HCT116 (cell line): ENCODE measurements at regions not wholly inside any gene's neighbourhood (a gene's known extent, or its start where the extent isn't known, plus 50 kb on each side); places are given as distances from the start of the nearest gene placed in this dataset.

Experiments used
- ATAC-seq: fragments of 200-7000 bp; cut with Tn5 transposase; 2 replicates; pipeline ENCODE4 v1.9.1; 2020; ENCODE audit warnings: mild to moderate bottlenecking, moderate library complexity
- BruUV-seq: library from RNA; stranded (reverse); fragments of 400-500 nt; replicated peaks from 2 replicates; lab custom pipeline; 2021; lab: Mats Ljungman, UMichigan
- CTCF ChIA-PET: fragments of 300-600 bp; sonication (Branson Sonifier 250); formaldehyde crosslinking; loops from one replicate; lab custom pipeline; 2021; ENCODE audit warnings: antibody characterized with exemption; lab: Charles Lee
- POLR2A ChIA-PET: fragments of 300-600, 350-600 bp; sonication (Branson Sonifier 250); formaldehyde crosslinking; loops from one replicate; lab custom pipeline; 2021; ENCODE audit warnings: antibody characterized with exemption; lab: Charles Lee
- RAD21 ChIA-PET, 2 experiments: fragments of 300-600 bp; sonication (Branson Sonifier 250); formaldehyde crosslinking; loops; one replicate each; lab custom pipeline; 2023; ENCODE audit warnings: low total read pairs in 2 of 2; ENCODE audit not compliant: uncharacterized antibody in 2 of 2, unreplicated experiment in 2 of 2, low non-redundant PET in 1 of 2; lab: Charles Lee
- DNase-seq: peaks from one replicate; pipeline ENCODE4 v3.0.0-alpha.2; 2010; ENCODE audit warnings: low read depth, low spot score
- H2AFZ ChIP-seq: fragments of 200-600 bp; shearing (Covaris generic), sonication (generic); 2 replicates; pipeline ENCODE4 v1.6.1; 2017; ENCODE audit warnings: low read depth, mixed run types, mixed read lengths, antibody characterized with exemption, low read length; ENCODE audit not compliant: poor library complexity, severe bottlenecking
- H3K27ac ChIP-seq: 2 replicates; pipeline ENCODE4 v1.5.1; 2012; ENCODE audit warnings: low read depth, low read length
- H3K27me3 ChIP-seq: fragments of 200-600 bp; sonication (generic); 2 replicates; pipeline ENCODE4 v1.6.1; 2016; ENCODE audit warnings: mixed run types, low read length, mixed read lengths; ENCODE audit not compliant: insufficient read depth
- H3K36me3 ChIP-seq, 2 experiments: fragments of 200-500 bp in 1 of 2; fragments of 200-600 bp in 1 of 2; sonication (Bioruptor generic) in 1 of 2; sonication (generic) in 1 of 2; 2 replicates each; pipeline versions ENCODE4 v1.5.1 to v1.6.1; 2014 to 2016; ENCODE audit warnings: low read length in 2 of 2, inconsistent platforms in 1 of 2, mixed read lengths in 1 of 2, mixed run types in 1 of 2; ENCODE audit not compliant: insufficient read depth in 2 of 2, control insufficient read depth in 1 of 2
- H3K4me1 ChIP-seq, 2 experiments: fragments of 200-600 bp in 1 of 2; sonication (generic) in 1 of 2; 2 replicates each; pipeline versions ENCODE4 v1.5.1 to v1.6.1; 2012 to 2017; ENCODE audit warnings: low read length in 2 of 2, inconsistent platforms in 1 of 2, mild to moderate bottlenecking in 1 of 2, mixed read lengths in 1 of 2, mixed run types in 1 of 2, moderate library complexity in 1 of 2; ENCODE audit not compliant: insufficient read depth in 2 of 2, control insufficient read depth in 1 of 2
- H3K4me2 ChIP-seq: fragments of 200-600 bp; sonication (generic); 2 replicates; pipeline ENCODE4 v1.6.1; 2017; ENCODE audit warnings: mixed run types, low read length, mixed read lengths
- H3K4me3 ChIP-seq, 2 experiments: fragments of 200-600 bp in 1 of 2; sonication (generic) in 1 of 2; replicated peaks in 1 of 2; 2 replicates each; pipeline ENCODE4 v1.5.1; 2011 to 2016; ENCODE audit warnings: low read length in 2 of 2, control low read depth in 1 of 2, low read depth in 1 of 2, mild to moderate bottlenecking in 1 of 2, mixed read lengths in 1 of 2, mixed run types in 1 of 2
- H3K79me2 ChIP-seq: fragments of 200-600 bp; sonication (generic); 2 replicates; pipeline ENCODE4 v1.6.1; 2017; ENCODE audit warnings: mild to moderate bottlenecking, mixed run types, low read length, moderate library complexity, mixed read lengths; ENCODE audit not compliant: insufficient read depth
- H3K9ac ChIP-seq: fragments of 200-600 bp; sonication (generic); 2 replicates; pipeline ENCODE4 v1.6.1; 2016; ENCODE audit warnings: low read length, mixed read lengths
- H3K9me2 ChIP-seq: fragments of 200-600 bp; sonication (generic), shearing (Covaris generic); 2 replicates; pipeline ENCODE4 v1.6.1; 2017; ENCODE audit warnings: mixed run types, mild to moderate bottlenecking, moderate library complexity; ENCODE audit not compliant: insufficient read depth
- H3K9me3 ChIP-seq, 2 experiments: fragments of 200-500 bp in 1 of 2; fragments of 200-600 bp in 1 of 2; sonication (Bioruptor generic) in 1 of 2; sonication (generic) in 1 of 2; 2 replicates each; pipeline ENCODE4 v1.6.1; 2014 to 2017; ENCODE audit warnings: low read length in 2 of 2, mixed read lengths in 2 of 2, inconsistent platforms in 1 of 2, low read depth in 1 of 2, mild to moderate bottlenecking in 1 of 2, mixed run types in 1 of 2, moderate library complexity in 1 of 2; ENCODE audit not compliant: control insufficient read depth in 1 of 2, insufficient read depth in 1 of 2
- H4K20me1 ChIP-seq: fragments of 200-600 bp; sonication (generic), shearing (Covaris generic); 2 replicates; pipeline ENCODE4 v1.6.1; 2017; ENCODE audit warnings: mixed run types, mild to moderate bottlenecking, moderate library complexity; ENCODE audit not compliant: insufficient read depth
- CBX3 ChIP-seq: IDR thresholded peaks from 2 replicates; pipeline ENCODE4 v1.6.1; 2012; ENCODE audit warnings: low read depth
- CEBPB ChIP-seq: IDR thresholded peaks from 2 replicates; pipeline ENCODE4 v1.6.1; 2012; ENCODE audit warnings: low read depth
- CTCF ChIP-seq, 3 experiments: fragments of 200-600 bp in 1 of 3; sonication (generic) in 1 of 3; IDR thresholded peaks in 2 of 3; conservative IDR thresholded peaks in 1 of 3; 2 replicates each; pipeline ENCODE4 v1.5.1; 2012 to 2017; ENCODE audit warnings: low read depth in 2 of 3, low read length in 2 of 3, antibody characterized with exemption in 1 of 3, borderline replicate concordance in 1 of 3, control low read depth in 1 of 3, mild to moderate bottlenecking in 1 of 3, mixed read lengths in 1 of 3, mixed run types in 1 of 3, moderate library complexity in 1 of 3; ENCODE audit not compliant: insufficient read depth in 1 of 3
- EGR1 ChIP-seq: IDR thresholded peaks from 2 replicates; pipeline ENCODE4 v1.6.1; 2012; ENCODE audit warnings: low read depth
- ELF1 ChIP-seq: IDR thresholded peaks from 2 replicates; pipeline ENCODE4 v1.6.1; 2012; ENCODE audit warnings: low read depth, borderline replicate concordance
- JUND ChIP-seq: IDR thresholded peaks from 2 replicates; pipeline ENCODE4 v1.6.1; 2012
- RAD21 ChIP-seq: IDR thresholded peaks from 2 replicates; pipeline ENCODE4 v1.6.1; 2012; ENCODE audit warnings: low read depth, mild to moderate bottlenecking
- SIN3A ChIP-seq: IDR thresholded peaks from 2 replicates; pipeline ENCODE4 v1.6.1; 2012; ENCODE audit warnings: low read depth
- YY1 ChIP-seq: IDR thresholded peaks from 2 replicates; pipeline ENCODE4 v1.6.1; 2011; ENCODE audit warnings: low read length, low read depth, moderate library complexity, mild to moderate bottlenecking; ENCODE audit not compliant: insufficient replicate concordance; ENCODE audit errors: extremely low read depth
- ZNF274 ChIP-seq: fragments of 200-500 bp; sonication (Bioruptor generic); IDR thresholded peaks from 2 replicates; pipeline ENCODE4 v1.6.1; 2014; ENCODE audit warnings: mild to moderate bottlenecking, low read depth, low read length, inconsistent platforms
- intact Hi-C: fragments of 100-400 bp; cut with micrococcal nuclease; formaldehyde crosslinking; loops from 2 replicates; pipeline ENCODE4 v1.10.0; 2022
- TF ChIP-seq, protein P1 (sequence below): IDR thresholded peaks from 2 replicates; pipeline ENCODE4 v1.6.1; 2011; ENCODE audit warnings: mild to moderate bottlenecking, low read length, moderate library complexity; ENCODE audit not compliant: insufficient replicate concordance; ENCODE audit errors: extremely low read depth
- TF ChIP-seq, protein P2 (sequence below): IDR thresholded peaks from 2 replicates; pipeline ENCODE4 v1.6.1; 2012

GRCh38 chr1:104785575-104786187, 1036.0 kb downstream of the AMY1C start:
- Histone ChIP-seq H3K9ac (no peak overlapping the region), H3K27ac (no peak overlapping the region), H3K36me3 (no peaks in the 10 kb centered on the region), H3K9me2 (no peaks in the 10 kb centered on the region), H2AFZ (no peak overlapping the region), H3K27me3 (no peaks in the 10 kb centered on the region), H3K4me1 (no peaks in the 10 kb centered on the region), H3K4me3 (no peak overlapping the region), H3K4me2 (no peak overlapping the region), H4K20me1 (no peaks in the 10 kb centered on the region), H3K79me2 (no peaks in the 10 kb centered on the region), H3K9me3 (peaks cover 0 to 21% of the 10 kb centered on the region in 2 experiments; a peak in 3 of 4 replicates)
- ChIA-PET CTCF (no interaction called here), RAD21 (no interaction called here), POLR2A (no interaction called here)
- no peak for ATAC-seq
- no TSS peak for BruUV-seq
- intact Hi-C loops: no loop called here
- no peak for DNase-seq
- no peak for TF ChIP-seq CBX3

DNA sequence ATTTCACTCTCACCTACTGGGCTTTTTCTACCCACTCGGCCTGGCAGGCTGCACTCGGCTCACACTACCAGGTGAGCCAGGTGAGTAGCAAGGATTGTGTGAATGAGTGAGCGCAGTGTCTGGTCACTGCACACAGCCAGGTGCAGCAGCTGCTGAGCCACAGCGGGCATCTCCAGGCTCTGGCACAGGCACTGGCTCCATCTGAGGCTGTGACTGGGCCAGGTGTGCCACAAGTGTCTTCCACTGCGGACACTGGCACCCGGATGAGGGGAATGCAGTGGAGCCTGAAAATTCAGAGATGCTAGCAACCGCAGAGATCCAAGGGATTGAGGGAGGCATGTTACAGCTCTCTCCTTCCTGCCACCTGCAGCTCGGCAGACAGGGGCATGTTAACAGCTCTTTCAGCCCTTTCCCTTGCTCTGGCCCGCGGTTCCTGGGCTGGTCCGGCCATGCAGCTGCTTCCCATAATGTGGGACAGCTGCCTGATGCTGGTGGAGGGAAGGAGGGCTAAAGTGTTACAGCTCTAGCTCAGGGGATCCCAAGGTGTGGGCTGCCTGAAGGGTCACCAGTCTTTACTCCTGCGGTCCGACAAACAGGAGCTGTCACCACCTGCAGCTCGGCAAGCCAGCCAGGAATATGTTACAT, 1038.3 kb downstream of the AMY1C start:
- Histone ChIP-seq H3K9ac (no peak overlapping the region), H3K9me3 (peaks cover 0 to 18% of the 10 kb centered on the region in 2 experiments; a peak in 3 of 4 replicates), H3K4me1 (no peaks in the 10 kb centered on the region), H3K27me3 (no peaks in the 10 kb centered on the region), H2AFZ (no peak overlapping the region), H4K20me1 (no peaks in the 10 kb centered on the region), H3K27ac (no peak overlapping the region), H3K4me3 (no peak overlapping the region), H3K36me3 (no peaks in the 10 kb centered on the region), H3K79me2 (no peaks in the 10 kb centered on the region), H3K4me2 (no peak overlapping the region), H3K9me2 (no peaks in the 10 kb centered on the region)
- intact Hi-C loops: no loop called here
- CTCF ChIA-PET: no interaction called here
- TF ChIP-seq CBX3 (no peak), YY1 (no peak), EGR1 (no peak), SIN3A (no peak), RAD21 (no peak), ELF1 (no peak), JUND (no peak), CEBPB (no peak), ZNF274 (no peak), CTCF (IDR thresholded peaks at IDR 0.05 in 2 of 3, conservative IDR thresholded peaks at IDR 0.05 in 1 of 3; ENCODE audit: borderline replicate concordance in 1 of 3, insufficient read depth in 1 of 3, low read depth in 2 of 3, low read length in 2 of 3) (no peak)
- TF ChIP-seq, protein P1, sequence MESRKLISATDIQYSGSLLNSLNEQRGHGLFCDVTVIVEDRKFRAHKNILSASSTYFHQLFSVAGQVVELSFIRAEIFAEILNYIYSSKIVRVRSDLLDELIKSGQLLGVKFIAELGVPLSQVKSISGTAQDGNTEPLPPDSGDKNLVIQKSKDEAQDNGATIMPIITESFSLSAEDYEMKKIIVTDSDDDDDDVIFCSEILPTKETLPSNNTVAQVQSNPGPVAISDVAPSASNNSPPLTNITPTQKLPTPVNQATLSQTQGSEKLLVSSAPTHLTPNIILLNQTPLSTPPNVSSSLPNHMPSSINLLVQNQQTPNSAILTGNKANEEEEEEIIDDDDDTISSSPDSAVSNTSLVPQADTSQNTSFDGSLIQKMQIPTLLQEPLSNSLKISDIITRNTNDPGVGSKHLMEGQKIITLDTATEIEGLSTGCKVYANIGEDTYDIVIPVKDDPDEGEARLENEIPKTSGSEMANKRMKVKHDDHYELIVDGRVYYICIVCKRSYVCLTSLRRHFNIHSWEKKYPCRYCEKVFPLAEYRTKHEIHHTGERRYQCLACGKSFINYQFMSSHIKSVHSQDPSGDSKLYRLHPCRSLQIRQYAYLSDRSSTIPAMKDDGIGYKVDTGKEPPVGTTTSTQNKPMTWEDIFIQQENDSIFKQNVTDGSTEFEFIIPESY: no peak
- TF ChIP-seq, protein P2, sequence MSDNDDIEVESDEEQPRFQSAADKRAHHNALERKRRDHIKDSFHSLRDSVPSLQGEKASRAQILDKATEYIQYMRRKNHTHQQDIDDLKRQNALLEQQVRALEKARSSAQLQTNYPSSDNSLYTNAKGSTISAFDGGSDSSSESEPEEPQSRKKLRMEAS: no peak
- POLR2A ChIA-PET: no interaction called here
- ATAC-seq (no peak), DNase-seq (no peak)
- BruUV-seq: no TSS peak
- RAD21 ChIA-PET: no interaction called here
